ENCODE measurements at regions not wholly inside any gene's neighbourhood (a gene's known extent, or its start where the extent isn't known, plus 50 kb on each side); places are given as distances from the start of the nearest gene placed in this dataset.
"Not testable (repeated sequence)": the region's sequence is repeated elsewhere in the genome, so short reads cannot be mapped to it uniquely, and the experiment has no call there.

DNA sequence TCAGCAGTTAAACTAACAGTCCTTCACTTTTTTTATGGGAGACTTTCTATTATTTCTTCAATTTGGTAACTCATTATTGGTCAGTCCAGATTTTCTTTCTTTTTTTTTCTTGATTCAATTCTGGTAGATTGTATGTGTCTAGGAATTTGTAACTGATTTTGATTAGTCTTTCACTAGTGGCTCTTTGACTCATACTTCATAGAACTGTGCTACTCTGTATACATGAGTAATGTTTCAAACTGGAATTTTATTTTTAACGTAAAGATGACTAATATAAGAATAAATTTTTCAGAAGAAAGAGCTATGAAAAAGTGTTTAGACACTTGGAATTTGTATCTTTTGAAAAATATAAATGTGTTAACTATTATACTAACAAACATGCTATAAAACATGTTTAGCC lies 813.0 kb downstream of the TRAM1L1 start:
- no peak for DNase-seq

DNA sequence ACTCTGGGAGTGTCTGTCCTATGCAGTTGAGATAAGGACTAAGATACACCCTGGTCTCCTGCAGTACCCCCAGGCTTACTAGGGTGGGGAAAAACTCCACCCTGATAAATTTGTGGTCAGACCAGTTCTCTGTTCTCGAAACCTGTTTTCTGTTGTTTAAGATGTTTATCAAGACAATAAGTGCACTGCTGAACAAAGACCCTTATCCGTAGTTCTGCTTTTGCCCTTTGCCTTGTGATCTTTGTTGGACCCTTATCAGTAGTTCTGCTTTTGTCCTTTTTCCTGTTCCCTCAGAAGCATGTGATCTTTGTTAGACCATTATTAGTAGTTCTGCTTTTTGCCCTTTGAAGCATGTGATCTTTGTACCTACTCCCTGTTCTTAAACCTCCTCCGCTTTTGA lies 824.4 kb downstream of the TRAM1L1 start:
- not testable (repeated sequence) for DNase-seq

DNA sequence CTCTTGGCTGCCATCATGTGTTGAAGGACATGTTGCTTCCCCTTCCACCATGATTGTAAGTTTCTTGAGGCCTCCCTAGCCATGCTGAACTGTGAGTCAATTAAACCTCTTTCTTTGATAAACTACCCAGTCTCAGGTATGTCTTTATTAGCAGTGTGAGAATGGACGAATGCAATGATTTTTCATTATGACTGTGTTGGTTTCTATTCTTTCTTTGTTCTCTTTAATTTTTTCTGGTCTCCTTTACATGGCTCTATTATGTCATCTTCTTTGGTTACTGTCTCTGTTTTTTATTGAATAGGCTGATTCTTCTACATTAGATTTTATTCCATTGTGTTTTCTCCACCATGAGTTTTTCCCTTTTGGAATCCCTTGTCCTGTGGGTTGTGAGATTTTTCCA lies 840.6 kb downstream of the TRAM1L1 start:
- no peak for DNase-seq

DNA sequence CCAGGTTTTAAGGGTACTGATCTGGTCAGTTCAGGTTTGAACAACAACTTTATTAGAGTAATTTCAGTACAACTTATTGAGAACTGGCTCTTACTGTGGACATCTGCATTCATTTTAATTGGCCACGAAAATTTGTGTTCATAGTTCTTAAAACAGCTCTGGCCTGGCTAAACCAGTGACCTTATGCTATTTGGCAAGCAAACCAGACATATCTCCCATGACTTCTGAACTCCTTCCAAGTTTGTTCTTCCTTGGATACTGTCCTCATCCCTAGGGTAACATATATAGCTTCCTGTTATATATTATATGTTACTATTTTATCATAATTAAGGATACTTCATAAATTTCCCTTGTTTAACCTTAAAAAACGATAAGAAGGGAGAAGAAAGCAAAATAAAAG lies 841.9 kb downstream of the TRAM1L1 start:
- no peak for DNase-seq

DNA sequence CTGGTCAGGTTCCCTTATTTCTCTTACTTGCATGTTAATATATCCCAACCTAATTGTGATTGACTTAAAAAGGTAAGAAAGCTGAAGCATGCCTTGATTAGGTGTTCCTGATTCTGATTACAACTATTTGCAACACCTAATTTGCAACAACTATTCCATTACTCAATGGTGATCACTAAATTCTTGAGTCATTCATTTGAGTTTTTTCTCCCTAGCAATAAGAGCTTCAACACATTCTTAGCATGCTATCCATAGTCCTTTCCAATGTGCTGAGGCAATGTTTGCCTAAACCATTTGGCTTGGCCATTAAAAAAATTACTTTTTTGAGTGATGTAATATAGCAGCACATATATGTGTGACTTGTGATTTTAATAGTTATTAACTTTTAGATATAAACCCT lies 851.4 kb downstream of the TRAM1L1 start:
- DNase-seq: no peak

DNA sequence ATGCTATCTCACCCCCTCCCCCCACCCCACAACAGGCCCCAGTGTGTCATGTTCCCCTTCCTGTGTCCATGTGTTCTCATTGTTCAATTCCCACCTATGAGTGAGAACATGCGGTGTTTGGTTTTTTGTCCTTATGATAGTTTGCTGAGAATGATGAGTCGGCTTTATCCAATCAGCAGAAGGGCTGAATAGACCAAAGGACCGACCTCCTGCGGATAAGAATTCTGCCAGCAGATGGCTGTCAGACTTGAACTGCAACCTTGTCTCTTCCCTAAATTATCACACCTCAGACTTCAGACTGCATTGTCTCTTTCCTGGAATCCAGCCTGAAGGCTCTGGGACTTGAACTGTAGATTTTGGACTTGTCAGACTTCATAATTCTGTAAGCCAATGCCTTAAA lies 853.4 kb downstream of the TRAM1L1 start:
- DNase-seq: not testable (repeated sequence)

DNA sequence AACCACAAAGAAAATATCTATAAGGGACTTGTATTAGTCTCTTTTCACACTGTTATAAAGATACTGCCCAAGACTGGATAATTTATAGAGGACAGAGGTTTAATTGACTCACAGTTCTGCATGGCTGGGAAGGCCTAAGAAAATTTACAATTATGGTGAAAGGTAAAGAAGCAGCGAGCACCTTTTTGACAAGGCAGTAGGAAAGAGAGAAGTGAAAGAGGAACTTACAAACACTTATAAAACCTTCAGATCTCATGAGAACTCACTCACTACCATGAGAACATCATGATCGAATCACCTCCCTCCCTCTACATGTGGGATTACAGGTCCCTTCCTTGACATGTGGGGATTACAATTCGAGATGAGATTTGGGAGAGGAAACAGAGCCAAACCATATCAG lies 856.0 kb downstream of the TRAM1L1 start:
- DNase-seq: no peak

DNA sequence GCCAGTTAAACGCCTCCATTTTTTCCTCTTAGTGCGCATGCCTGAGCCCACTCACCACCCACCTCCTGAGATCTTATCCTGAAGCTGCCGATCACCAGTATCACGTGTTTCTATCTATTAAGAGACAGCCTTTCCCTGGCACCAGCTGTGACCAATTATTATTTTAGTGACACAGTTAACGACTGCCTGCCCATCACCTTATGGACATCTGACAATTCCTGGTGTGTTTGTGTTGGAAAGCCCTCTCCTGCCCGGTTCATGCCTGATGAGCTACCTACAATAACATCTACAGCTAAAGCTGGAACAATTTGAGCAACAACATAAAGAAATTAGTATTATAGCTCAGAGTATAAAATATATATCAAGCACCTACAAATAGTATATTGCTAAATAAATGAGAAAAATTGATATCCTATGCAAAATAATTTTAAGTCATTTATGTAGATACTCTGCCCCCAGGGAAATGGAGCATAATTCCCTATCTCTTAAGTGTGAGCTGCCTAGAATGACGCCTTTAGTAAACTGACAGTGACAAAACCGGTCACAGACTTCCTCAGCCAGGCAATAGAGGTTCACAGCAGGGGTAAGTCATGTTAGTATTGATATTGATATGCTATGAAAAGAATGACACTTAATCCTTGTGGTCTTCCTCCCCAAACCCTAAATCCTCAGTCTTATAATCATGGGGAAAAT lies 862.2 kb downstream of the TRAM1L1 start:
- no peak for DNase-seq

DNA sequence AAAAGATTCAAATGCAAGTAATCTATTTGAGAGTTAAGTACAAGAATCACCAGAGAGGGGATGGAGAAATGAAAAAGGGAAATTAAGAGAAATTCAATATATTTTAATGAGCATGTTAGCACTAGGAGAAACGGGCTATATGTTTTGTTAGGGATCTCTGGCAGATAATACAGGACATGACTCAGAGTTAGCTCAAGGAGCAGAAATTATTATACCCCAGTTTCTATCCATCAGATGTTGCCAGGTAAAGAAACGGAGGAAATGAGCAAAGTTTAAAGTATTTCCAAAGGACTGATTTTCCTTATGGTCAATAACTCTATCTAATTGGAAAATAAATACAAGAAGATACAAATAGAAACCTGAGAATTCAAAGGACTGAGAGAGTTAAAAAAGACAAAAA lies 867.6 kb downstream of the TRAM1L1 start:
- DNase-seq: no peak

DNA sequence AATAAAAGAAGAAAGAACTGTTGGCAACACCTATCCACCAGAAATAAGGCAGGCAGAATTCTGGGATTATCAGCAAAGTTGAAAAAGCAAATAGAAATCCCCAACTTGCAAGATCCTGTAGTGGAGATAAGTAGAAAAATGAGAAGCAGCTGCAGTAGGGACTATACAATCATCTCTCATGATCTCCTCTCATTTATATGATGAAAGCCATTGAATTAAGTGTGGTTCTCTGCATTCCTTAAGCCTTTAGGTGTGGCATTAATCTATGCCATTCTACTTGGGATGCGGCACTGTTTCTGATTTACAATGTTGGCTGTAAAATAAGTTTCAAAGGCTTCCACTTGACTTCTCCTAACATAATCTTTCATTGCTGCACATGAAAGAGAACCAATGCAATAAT lies 869.8 kb downstream of the TRAM1L1 start:
- no peak for DNase-seq

DNA sequence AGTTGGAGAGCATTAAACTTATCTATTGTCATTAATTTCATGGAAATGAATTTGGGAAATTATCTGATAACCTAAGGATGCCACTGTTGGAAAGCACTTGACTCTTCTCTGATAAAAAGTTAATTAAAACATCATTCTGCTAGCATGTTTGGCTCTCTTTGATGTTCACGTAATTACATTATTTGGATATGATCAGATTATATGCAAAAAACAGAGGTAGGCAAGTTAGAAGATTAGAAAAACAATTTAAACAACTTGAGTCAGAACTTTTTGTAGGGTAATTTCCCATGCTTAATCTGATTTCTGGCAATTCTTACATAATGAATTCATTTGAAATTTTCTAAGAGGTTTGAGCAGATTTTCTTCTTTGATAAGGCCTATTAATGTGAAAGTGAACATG lies 882.9 kb downstream of the TRAM1L1 start:
- DNase-seq: no peak

DNA sequence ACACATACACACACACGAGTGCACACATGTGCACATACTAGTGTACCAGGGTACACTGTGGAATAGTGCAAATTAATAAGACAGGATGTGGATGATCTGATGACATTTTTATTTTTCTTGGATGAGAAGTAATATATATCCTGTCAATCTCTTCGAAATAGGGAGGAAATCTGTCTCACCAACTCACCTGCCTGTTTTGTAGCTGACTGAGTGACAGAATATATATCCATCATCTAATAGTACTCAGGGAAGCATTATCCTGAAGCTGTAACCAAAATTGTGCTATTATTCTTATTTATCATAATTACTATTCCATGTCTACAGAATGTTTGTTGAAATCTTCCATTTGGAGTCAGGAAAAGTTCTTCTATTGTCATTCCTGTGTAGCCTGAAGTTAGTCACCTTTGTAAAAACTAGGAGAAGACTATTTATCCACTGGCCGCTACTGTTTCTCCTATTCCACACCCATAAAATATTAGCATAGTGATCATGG lies 888.0 kb downstream of the TRAM1L1 start:
- no peak for DNase-seq

DNA sequence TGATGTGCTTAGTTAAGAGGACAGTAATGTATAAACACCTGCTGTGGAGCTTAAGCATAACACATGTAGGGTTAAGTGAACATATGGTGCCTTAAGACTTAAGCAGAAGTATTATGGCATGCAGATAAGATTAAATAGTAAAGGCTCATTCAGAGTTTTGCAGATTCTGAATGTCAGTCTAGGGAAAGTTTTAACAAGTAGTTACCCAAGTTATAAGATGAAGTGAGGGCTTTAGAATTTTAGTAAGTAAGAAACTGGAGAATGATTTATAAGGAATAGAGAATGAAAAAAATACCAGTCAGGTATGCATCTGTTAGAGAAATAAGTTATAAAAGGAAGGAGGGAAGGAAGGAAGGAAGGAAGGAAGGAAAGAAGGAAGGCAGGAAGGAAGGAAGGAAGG lies 902.1 kb downstream of the TRAM1L1 start:
- DNase-seq: no peak

DNA sequence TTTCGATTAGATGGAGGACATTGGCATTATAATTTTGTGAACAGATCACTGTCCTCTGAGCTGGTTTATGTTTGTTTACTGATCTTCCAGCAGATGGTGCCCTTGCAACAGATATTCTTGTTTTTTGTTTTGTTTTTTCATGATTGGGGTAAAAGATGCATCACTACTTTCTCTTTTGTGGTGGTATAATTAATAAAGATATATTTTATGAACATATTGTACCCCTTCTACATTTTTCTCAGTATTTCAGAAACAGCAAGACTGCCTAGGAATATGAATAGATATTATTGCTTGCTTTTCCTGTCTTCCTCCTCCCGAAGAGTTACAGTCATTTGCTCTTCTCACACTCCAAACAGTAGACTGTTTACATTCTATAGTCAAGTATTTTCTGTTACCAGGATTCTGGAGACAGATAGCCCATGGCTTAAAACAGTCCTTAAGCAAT lies 905.2 kb downstream of the TRAM1L1 start:
- no peak for DNase-seq

DNA sequence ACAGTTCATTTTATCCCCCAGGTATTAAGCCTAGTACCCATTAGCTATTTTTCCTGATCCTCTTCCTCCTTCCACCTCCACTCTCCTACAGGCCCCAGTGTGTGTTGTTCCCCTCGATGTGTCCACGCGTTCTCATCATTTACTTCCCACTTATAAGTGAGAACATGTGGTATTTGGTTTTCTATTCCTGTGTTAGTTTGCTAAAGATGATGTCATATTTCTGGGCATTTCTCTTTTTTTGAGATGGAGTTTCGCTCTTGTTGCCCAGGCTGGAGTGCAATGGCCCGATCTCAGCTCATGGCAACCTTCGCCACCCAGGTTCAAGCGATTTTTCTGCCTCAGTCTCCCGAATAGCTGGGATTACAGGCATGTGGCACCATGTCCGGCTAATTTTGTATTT lies 934.0 kb downstream of the TRAM1L1 start:
- not testable (repeated sequence) for DNase-seq

DNA sequence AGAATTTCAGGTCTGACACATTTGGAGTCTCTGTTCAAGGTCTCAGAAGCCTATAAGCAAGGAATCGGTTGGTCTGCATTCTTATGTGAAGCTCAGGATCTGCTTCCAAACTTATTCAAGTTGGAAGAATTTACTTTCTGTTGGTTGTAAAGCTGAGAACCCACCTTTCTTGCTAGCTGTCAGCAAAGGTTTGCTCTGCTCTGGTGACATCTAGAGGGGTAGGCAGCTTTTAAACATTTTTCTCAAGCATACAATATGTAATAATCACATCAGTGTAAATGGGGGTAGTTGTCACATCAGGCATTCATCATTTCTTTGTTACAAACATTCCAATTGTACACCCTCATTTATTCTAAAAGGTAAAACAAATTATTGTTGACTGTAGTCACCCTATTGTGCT lies 935.2 kb downstream of the TRAM1L1 start:
- no peak for DNase-seq

DNA sequence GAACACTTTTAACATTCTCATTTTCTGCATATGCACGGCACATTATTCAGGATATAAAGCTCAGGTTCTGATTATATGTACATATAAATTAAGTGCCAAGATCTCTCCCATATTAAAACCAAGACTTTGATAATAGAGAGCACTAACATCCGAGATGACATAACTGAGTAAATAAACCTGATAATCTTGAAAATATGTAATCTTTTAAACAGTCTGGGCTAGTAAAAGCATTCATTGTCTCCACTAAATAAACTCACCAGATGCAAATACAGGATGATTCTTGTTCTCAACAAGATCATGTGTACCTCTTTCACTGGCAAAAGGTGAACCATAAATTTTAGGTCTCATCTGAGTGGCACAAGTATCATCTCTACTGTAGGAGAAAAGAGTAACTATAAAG lies 942.2 kb downstream of the TRAM1L1 start:
- no peak for DNase-seq

DNA sequence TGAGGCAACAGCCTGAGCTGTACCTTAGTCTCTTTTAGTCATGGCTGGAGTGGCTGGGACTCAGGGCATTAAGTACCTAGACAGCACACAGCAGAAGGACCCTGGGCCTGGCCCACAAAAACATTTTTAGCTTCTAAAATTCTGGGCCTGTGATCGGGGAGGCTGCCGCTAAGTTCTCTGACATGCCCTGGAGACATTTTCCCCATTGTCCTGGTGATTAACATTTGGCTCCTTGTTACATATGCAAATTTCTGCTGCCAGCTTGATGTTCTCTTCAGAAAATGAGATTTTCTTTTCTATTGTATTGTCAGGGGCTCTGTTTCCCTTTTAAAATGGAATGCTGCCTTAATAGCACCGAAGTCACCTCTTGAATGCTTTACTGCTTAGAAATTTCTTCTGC lies 952.4 kb downstream of the TRAM1L1 start:
- DNase-seq: no peak

DNA sequence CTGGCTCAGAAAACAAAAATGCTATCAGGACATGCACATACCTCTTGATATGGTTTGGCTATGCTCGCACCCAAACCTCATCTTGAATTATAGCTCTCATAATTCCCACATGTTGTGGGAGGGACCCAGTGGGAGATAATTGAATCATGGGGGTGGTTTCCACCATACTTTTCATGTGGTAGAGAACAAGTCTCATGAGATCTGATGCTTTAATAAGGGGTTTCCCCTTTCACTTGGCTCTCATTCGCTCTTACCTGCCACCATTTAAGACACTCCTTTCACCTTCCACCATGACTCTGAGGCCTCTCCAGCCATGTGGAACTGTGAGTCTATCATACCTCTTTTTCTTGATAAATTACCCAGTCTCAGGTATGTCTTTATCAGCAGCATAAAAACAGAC lies 958.6 kb downstream of the TRAM1L1 start:
- no peak for DNase-seq

DNA sequence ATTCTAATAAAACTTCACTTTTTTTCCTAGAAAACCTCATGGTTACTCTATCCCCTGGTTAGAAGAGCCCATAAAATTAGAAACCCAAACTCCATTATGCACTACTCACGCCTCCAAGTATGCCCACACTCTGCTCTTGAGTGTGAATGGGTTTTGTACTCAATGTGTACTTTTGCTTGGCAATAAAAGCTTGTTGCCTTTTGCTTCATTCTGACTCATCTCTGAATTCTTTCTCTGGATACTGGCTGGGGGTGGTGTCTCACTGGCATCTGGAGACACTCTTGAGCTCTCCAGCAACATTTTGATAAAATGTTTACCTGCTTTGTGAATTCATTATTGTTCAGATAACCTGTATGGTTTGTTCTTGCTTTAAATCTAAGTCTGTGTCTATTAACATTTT lies 963.3 kb downstream of the TRAM1L1 start:
- no peak for DNase-seq

DNA sequence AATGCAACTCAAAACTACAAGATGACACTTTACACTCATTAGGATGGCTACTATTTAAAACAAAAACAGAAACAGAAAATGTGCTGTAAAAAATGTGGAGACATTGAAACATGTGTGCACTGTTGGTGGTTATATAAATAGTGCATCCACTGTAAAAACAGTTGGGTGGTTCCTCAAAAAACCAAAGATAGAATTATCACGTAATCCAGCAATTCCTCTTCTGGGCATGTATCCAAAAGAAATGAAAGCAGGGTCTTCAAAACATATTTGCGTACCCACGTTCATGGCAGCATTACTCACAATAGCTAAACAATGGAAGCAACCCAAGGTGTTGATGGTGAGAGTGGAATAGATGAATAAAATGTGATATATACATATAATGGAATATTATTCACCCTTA lies 967.2 kb downstream of the TRAM1L1 start:
- no peak for DNase-seq

DNA sequence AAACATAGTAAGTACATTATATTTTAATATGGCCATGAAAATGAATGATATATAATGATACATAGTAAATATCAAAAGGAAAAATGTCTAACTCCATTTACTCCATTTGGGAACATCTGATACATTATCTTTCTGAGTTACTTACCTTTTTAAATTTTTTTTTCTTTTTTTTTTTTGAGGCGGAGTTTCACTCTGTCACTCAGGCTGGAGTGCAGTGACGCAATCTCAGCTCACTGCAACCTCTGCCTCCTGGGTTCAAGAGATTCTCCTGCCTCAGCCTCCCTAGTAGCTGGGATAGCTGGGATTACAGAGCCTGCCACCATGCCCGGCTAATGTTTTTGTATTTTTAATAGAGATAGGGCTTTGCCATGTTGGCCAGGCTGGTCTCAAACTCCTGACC lies 972.5 kb downstream of the TRAM1L1 start:
- not testable (repeated sequence) for DNase-seq

DNA sequence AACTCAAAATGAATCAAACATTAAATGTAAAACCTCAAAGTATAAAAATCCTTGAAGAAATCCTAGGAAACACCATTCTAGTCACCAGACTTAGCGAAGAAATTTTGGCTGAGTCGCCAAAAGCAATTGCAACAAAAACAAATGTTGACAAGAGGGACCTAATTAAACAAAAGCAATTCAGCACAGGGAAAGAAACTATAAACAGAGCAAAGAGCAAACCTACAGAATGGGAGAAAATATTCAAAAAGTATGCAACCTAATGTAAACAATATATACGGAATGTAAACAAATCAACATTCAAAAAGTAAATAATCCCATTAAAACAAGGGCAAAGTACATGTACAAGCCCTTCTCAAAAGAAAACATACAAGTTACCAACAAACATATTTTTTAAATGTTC lies 974.7 kb downstream of the TRAM1L1 start:
- DNase-seq: no peak

DNA sequence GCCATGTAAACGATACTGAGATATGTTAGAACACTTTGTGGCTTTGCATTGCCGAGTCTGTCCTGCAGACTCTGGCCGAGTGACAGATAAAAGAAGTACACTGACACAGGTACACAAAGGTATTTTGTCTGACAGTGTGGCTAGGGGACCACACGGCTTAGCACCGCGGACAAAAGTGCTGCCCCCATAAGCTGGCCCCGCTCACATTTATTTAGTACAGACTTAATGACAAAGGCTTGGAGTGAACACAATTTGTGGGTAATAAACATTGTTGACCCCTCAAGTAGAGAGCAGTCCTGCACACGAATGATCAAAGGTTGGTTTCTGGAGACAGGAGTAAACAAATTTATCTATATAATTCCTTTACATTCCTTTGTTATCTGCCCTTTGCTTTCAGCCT lies 976.8 kb downstream of the TRAM1L1 start:
- no peak for DNase-seq

DNA sequence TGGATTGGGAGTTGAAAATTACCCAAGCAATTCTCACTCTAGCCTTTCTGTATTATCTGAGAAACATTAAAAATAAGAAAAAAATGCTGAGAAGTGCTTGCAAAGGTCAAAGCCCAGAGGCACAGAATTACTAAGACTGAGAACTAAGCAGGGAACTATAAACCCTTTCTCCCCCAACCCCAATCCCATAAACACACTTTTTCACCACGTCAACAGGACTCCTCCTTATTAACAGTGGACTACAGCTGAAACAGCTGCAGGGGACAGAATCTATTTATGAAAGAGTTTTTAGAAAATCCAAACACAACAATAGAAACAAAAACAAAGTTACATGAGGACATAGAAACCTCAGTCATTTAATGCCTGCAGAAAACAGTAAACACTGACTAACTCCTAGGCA lies 984.1 kb downstream of the TRAM1L1 start:
- DNase-seq: no peak
